Activated CD4-positive, alpha-beta T cell treated with anti-CD3 and anti-CD28 coated beads, Interleukin-2, amount 10 ng/mL, durations not matched to agents 7 days and 5 days (primary cell): ENCODE measurements at regions not wholly inside any gene's neighbourhood (a gene's known extent, or its start where the extent isn't known, plus 50 kb on each side); places are given as distances from the start of the nearest gene placed in this dataset.

Experiments used
- CTCF ChIA-PET: fragments of 350-600 bp; sonication (Branson Sonifier 250); formaldehyde crosslinking; loops from one replicate; lab custom pipeline; 2021; ENCODE audit warnings: antibody characterized with exemption; lab: Charles Lee
- POLR2A ChIA-PET: fragments of 350-600 bp; sonication (Branson Sonifier 250); formaldehyde crosslinking; loops from one replicate; lab custom pipeline; 2021; ENCODE audit warnings: antibody characterized with exemption; lab: Charles Lee
- DNase-seq: peaks from one replicate; pipeline ENCODE4 v3.0.0-alpha.2; 2020
- H3K27ac Mint-ChIP-seq: one replicate; pipeline ENCODE4 v1.8.0; 2021; ENCODE audit warnings: mild to moderate bottlenecking, moderate library complexity, mixed read lengths
- H3K27me3 Mint-ChIP-seq: one replicate; pipeline ENCODE4 v1.8.0; 2021; ENCODE audit warnings: mixed read lengths
- H3K36me3 Mint-ChIP-seq: one replicate; pipeline ENCODE4 v1.8.0; 2021; ENCODE audit warnings: low read depth, mixed read lengths
- H3K4me1 Mint-ChIP-seq: one replicate; pipeline ENCODE4 v1.8.0; 2021; ENCODE audit warnings: mixed read lengths
- H3K4me3 Mint-ChIP-seq: one replicate; pipeline ENCODE4 v1.8.0; 2021; ENCODE audit warnings: mild to moderate bottlenecking, moderate library complexity, mixed read lengths
- H3K9me3 Mint-ChIP-seq: one replicate; pipeline ENCODE4 v1.8.0; 2021; ENCODE audit warnings: mixed read lengths

DNA sequence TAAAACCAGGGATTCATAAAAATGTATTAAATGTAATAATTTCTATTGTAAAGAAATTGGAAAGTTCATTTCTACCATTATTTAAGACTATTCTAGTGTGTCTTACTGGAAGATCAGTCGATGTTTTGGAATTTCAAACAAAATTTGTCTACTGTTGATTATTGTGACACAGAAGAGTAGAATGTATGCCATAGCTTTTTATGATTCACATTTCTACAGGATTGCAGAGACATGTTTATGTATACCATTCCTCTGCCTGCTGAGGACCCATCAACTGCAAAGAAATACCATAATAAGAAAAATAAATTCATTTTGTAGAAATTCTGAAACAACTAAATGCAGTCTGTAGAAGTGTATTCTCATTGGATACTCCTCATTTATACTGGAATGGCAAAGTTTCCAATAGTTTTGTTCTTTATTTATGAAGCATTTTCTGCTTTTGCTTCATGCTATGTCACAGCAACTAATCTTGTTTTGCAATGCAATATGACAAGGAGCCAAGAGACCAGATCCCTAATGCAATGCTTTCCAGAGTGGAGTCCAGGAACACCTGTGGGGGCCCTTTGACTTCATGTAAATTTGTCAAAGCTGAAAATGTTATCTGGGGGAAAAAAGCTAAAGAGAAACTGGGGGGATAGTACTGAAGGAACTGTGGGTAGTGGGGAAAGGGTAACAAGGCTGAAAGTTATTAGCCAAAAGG is 172.9 kb upstream of the LRIG3 start:
- DNase-seq, result no peak
- ChIA-PET CTCF (no interaction called here), POLR2A (no interaction called here)
- no peak overlapping the region for H3K27ac Mint-ChIP-seq
- H3K36me3 Mint-ChIP-seq, result no peaks in the 10 kb centered on the region
- no peak overlapping the region for H3K4me3 Mint-ChIP-seq
- H3K9me3 Mint-ChIP-seq, result no peaks in the 10 kb centered on the region
- no peaks in the 10 kb centered on the region for H3K27me3 Mint-ChIP-seq
- no peaks in the 10 kb centered on the region for H3K4me1 Mint-ChIP-seq

DNA sequence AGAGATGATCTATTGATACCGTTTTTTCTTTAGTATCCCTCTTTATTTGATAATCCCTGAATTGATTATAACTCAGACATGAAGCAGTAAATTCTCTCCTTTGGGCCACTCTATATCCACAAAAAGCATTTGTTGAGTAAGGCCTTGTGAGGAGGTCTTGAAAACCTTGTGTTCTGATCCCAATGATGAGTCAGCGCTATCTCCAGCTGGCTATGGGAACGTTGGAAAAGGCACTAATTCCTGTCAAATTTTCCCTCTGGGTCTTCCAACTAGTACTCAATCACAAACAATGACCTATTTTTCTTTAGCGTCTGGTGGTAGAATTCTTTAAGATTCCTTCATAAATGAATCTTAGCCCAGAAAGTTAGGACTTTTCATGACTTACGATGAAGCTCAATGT is 168.4 kb upstream of the LRIG3 start:
- Mint-ChIP-seq H3K4me1 (no peaks in the 10 kb centered on the region), H3K9me3 (no peaks in the 10 kb centered on the region), H3K27me3 (peaks cover 2% of the 10 kb centered on the region), H3K4me3 (no peak overlapping the region), H3K36me3 (no peaks in the 10 kb centered on the region), H3K27ac (no peak overlapping the region)
- DNase-seq, result no peak
- POLR2A ChIA-PET, result no interaction called here
- CTCF ChIA-PET, result no interaction called here

DNA sequence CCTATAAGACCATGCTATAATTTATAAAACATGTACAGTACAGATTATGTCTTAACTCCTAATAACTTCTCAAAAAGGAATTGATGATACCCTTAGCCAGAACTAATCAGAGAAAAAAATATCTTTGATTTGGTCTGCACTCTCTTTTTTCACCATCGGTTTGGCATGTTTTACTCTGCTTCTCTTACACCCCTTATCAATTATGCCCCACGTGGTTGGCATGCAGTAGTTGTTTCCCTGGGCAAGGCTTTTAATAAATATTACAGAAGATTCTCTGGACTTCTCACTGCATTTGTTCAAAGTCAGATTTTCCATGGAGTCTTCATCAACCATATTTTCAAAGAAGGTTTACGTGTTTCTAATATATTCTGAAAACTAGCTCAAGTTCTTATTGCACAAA is 167.4 kb upstream of the LRIG3 start:
- Mint-ChIP-seq H3K36me3 (no peaks in the 10 kb centered on the region), H3K9me3 (no peaks in the 10 kb centered on the region), H3K4me1 (no peaks in the 10 kb centered on the region), H3K4me3 (no peak overlapping the region), H3K27ac (no peak overlapping the region), H3K27me3 (peaks cover 2% of the 10 kb centered on the region)
- no peak for DNase-seq
- CTCF ChIA-PET, result no interaction called here
- POLR2A ChIA-PET, result no interaction called here

DNA sequence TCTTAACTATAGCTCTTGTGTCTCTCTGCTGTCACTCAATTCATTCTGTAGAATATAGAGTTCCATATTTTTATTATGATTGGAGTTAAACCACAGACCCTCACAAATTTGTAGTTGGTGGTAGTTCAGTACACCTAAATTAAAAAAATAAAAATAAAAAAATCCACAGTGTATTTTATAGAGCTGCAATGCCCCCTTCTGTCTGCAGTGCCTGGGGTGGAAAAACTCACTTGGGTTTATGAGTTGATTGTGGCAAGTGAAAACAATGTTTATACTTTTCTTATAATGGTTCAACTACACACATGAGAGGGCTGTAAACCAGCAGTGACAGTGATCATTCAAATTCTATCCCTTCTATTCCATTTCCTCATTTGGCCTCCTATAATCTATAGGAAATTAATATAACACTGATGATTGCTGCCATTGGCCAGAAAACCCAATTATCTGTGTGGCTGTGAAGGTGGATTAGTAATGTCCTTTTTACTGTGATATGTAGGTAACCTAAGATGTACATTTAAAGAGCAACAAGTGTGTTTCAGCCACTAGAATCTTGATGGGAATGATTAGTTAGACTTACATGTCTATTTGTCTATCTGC is 166.9 kb upstream of the LRIG3 start:
- no peaks in the 10 kb centered on the region for H3K4me1 Mint-ChIP-seq
- no peaks in the 10 kb centered on the region for H3K36me3 Mint-ChIP-seq
- H3K27me3 Mint-ChIP-seq, result peaks cover 2% of the 10 kb centered on the region
- H3K27ac Mint-ChIP-seq, result no peak overlapping the region
- CTCF ChIA-PET, result no interaction called here
- POLR2A ChIA-PET, result no interaction called here
- H3K4me3 Mint-ChIP-seq, result no peak overlapping the region
- no peak for DNase-seq
- H3K9me3 Mint-ChIP-seq, result no peaks in the 10 kb centered on the region

DNA sequence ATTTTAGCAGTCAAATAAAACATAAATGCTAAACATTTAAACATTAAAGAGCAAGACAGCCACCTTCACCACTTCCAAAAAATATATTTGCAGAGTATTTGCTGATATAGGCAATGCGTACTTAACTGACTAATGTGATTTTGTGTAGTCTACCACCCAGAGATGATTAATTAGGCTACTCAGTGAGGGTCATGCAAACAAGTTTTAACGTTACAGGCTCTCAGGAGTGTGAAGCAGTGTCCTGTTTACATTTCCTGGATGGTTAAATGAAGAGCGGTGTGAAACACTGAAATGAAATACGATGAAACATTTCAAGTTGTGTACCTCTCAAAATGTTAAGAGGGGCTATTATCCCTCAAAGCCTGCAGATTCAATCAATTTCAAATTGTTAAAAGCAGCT is 165.8 kb upstream of the LRIG3 start:
- DNase-seq, result no peak
- Mint-ChIP-seq H3K4me3 (no peak overlapping the region), H3K4me1 (no peaks in the 10 kb centered on the region), H3K27ac (no peak overlapping the region), H3K9me3 (no peaks in the 10 kb centered on the region), H3K27me3 (peaks cover 2% of the 10 kb centered on the region), H3K36me3 (no peaks in the 10 kb centered on the region)
- ChIA-PET POLR2A (no interaction called here), CTCF (no interaction called here)

DNA sequence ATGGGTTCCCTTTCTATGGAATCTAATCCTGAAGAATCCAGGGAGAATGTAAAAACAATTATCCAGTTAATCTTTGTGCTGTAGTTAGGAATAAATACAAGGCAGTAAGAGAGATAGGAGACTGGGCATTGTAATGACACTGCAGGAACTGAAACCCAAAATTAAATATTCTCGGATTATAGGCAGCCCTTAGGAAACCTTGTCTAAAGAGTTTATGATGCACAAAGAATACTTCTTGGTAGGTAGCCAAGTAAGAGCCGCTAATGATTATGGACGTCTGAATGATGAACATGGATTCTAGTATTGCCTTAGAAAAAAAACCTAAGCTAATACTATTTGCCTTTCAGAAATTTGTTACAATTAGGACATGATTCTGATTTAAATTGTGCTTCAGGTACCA is 165.4 kb upstream of the LRIG3 start:
- no peak for DNase-seq
- Mint-ChIP-seq H3K36me3 (no peaks in the 10 kb centered on the region), H3K27ac (no peak overlapping the region), H3K4me1 (no peaks in the 10 kb centered on the region), H3K9me3 (no peaks in the 10 kb centered on the region), H3K4me3 (no peak overlapping the region), H3K27me3 (peaks cover 2% of the 10 kb centered on the region)
- POLR2A ChIA-PET, result no interaction called here
- CTCF ChIA-PET, result no interaction called here

DNA sequence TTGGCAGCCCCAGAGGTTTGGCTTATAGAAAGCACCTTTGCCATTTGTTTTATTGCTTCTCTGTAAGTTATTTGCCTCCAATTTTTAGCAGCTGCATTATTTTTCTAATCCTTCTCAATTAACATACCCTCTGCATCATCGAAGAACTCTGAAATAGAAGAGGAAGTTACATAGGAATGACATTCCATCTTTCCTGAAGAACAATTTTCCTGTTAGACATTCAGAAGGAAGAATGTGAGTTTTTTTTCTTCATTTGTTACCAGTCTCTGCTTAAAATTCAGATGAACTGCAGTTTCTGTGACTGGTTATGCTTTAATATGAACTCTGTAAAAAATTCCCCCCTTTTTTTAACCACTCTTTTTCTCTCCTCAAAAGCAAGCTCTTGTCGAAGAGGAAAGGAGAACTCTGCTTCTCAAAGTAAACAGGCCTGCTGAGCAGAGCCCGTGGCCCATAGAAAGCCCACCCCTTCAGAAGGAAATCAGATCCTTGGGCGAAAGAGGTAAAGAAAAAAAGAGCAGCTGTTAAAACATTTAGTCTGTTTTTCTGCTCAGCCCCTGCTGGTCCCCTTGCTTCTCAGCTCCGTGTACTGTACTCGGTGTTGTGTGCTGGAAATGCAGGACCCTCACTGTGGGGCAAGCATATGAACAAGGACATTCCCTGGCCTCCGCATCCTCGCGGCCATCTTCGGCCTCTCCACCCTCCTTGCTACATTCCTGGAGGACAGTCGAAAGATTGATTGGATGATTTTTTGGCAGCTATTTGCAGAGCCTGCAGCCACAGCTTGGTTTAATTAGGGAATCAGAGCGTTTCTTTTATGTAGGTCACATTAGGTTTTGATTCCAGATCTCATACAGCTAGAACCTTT is 164.4 kb upstream of the LRIG3 start:
- Mint-ChIP-seq H3K36me3 (no peaks in the 10 kb centered on the region), H3K27me3 (peaks cover 2% of the 10 kb centered on the region), H3K4me1 (no peaks in the 10 kb centered on the region), H3K9me3 (no peaks in the 10 kb centered on the region), H3K4me3 (no peak overlapping the region), H3K27ac (no peak overlapping the region)
- ChIA-PET CTCF (interaction anchor here (0.6 kb wide), 1 partner anchor 707 kb away, joined by 3 read pairs; no protein-coding TSS in a partner anchor), POLR2A (no interaction called here)
- no peak for DNase-seq

DNA sequence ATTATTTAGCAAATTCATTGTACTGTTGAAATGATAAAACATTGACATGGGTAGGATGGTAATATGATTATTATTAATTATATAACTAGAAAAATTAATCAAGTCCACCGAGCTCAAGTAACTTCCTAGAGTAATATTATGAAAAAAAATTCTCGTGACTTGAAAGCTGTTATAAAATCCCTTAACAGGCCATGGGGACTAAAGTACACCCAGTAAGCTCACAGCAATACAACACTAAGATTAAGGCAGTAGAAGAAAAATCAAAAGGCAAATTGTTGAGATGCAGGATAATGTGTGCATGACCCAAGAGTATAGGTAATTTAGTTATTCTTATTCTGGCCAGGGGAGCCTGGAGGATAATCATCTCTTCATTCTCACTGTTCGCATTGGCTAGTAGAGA is 162.6 kb upstream of the LRIG3 start:
- no peak for DNase-seq
- peaks cover 5% of the 10 kb centered on the region for H3K27me3 Mint-ChIP-seq
- no peaks in the 10 kb centered on the region for H3K9me3 Mint-ChIP-seq
- ChIA-PET CTCF (no interaction called here), POLR2A (no interaction called here)
- no peaks in the 10 kb centered on the region for H3K36me3 Mint-ChIP-seq
- H3K4me1 Mint-ChIP-seq, result no peaks in the 10 kb centered on the region
- no peak overlapping the region for H3K4me3 Mint-ChIP-seq
- no peak overlapping the region for H3K27ac Mint-ChIP-seq

DNA sequence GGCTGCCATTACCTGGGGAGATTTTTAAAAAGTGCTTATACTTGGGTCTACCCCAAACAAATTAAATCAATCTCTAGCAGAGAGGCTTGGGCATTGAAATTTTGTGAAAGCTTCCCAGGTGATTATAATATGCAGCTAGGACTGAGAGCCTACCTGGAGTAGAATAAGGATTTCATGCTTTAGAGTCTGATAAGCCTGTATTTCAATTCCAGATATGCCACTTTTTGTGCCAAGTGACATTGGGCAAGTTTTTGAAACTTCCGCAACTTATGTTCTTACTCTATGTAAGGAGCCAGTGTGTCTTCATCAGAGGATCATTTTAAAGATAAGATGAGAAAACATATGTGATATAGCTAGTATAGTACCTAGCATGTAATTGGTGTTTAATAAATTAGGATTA is 159.8 kb upstream of the LRIG3 start:
- ChIA-PET POLR2A (no interaction called here), CTCF (no interaction called here)
- no peaks in the 10 kb centered on the region for H3K36me3 Mint-ChIP-seq
- H3K4me1 Mint-ChIP-seq, result no peaks in the 10 kb centered on the region
- no peak overlapping the region for H3K4me3 Mint-ChIP-seq
- no peak overlapping the region for H3K27ac Mint-ChIP-seq
- no peaks in the 10 kb centered on the region for H3K9me3 Mint-ChIP-seq
- H3K27me3 Mint-ChIP-seq, result peaks cover 5% of the 10 kb centered on the region
- DNase-seq, result no peak

DNA sequence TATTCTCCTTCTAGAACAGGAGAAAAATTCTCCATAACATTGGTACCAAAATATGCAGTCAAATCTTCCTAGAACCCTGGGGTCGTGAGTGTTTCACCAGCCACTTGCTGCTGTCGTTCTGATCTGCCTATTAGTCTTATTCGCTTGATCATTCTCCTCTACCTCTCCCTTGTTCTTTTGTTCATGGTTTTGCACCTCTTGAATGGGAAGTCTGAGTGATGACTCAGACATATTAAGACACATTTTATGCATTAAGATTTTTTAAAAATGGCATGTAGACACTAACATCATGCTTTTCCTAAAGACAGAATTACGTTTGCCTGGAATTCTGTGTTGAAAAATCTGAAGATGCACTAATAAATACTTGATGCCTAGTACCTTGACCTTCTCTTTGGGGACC is 159.2 kb upstream of the LRIG3 start:
- Mint-ChIP-seq H3K27ac (no peak overlapping the region), H3K9me3 (no peaks in the 10 kb centered on the region), H3K4me3 (no peak overlapping the region), H3K4me1 (no peaks in the 10 kb centered on the region), H3K27me3 (peaks cover 5% of the 10 kb centered on the region), H3K36me3 (no peaks in the 10 kb centered on the region)
- DNase-seq, result no peak
- POLR2A ChIA-PET, result no interaction called here
- CTCF ChIA-PET, result no interaction called here

DNA sequence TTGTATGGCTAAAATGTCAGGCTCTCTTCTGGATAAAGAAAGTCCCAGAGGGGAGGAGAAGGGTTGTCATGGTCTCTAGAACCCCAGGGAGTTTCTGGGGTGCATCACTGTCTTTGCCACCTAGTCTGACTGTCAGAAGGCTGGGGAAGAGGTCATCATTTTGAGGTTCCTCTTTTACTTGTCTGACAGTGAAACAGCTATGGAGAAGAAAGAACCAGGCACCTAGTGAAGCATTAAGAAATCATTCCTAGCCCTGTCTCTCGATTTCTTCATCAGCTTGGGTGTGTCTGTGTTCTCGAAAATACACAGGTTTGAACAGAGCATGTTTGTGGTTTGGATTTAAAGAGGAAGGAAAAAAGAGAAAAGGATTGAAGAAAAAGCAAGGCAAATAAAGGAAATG is 158.7 kb upstream of the LRIG3 start:
- ChIA-PET POLR2A (no interaction called here), CTCF (no interaction called here)
- no peak overlapping the region for H3K4me3 Mint-ChIP-seq
- no peaks in the 10 kb centered on the region for H3K36me3 Mint-ChIP-seq
- H3K4me1 Mint-ChIP-seq, result no peaks in the 10 kb centered on the region
- H3K9me3 Mint-ChIP-seq, result no peaks in the 10 kb centered on the region
- H3K27ac Mint-ChIP-seq, result no peak overlapping the region
- peaks cover 5% of the 10 kb centered on the region for H3K27me3 Mint-ChIP-seq
- no peak for DNase-seq

DNA sequence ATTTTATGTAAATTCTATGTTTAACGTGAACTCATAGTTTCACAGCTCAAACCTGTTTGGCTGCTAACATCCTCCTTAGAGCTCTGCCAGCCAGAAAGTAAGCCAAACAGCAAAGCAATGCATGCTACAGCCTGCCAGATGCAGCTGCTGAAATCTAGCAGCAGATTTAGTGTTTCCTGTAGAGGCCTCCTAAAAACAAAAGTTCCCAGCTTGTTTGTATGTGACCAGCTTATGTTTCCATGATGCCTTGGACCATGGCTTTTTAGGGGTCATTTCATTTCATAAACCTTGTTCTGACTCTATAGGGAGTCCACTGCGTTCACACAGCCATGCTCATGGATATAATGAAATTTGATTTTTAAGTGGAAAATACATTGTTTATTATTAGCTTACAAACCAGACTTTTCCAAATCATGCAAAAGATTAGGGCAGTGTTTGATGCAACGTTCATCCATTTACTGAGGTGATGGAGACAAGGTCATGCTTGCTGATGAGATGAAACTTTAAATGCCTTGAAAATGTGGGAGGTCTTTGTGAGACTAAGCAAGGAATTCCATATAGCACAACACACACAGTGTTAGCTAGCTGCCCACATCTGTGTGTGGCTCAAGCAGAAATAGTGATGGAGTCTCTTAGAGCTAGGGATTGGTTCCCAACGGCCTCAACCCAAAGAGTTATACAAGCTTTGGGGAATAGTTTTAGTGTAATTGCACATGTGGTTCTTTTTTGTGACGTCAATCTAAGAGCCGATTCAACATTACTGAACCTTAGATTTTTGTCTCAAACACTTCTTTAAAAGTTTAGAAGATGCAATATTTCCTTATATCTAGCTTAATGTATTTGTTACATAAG is 157.5 kb upstream of the LRIG3 start:
- POLR2A ChIA-PET, result no interaction called here
- H3K4me1 Mint-ChIP-seq, result no peaks in the 10 kb centered on the region
- no peak for DNase-seq
- no peak overlapping the region for H3K4me3 Mint-ChIP-seq
- H3K27ac Mint-ChIP-seq, result no peak overlapping the region
- no peaks in the 10 kb centered on the region for H3K36me3 Mint-ChIP-seq
- no peaks in the 10 kb centered on the region for H3K9me3 Mint-ChIP-seq
- CTCF ChIA-PET, result interaction anchor here (1.2 kb wide), 1 partner anchor 11 kb away, joined by 6 read pairs; no protein-coding TSS in a partner anchor
- peaks cover 3% of the 10 kb centered on the region for H3K27me3 Mint-ChIP-seq
